Smooth muscle cell (in vitro differentiated cells): ENCODE measurements at regions not wholly inside any gene's neighbourhood (a gene's known extent, or its start where the extent isn't known, plus 50 kb on each side); places are given as distances from the start of the nearest gene placed in this dataset.

Experiments used
- DNase-seq: peaks from one replicate; lab custom pipeline; 2025; ENCODE audit not compliant: unreplicated experiment; lab: John Stamatoyannopoulos, UW
- H2AFZ ChIP-seq: fragments of 200-600 bp; sonication (generic); 2 replicates; pipeline ENCODE4 v1.6.0; 2016; ENCODE audit warnings: antibody characterized with exemption, low read depth, mild to moderate bottlenecking
- H3F3A ChIP-seq: fragments of 200-600 bp; sonication (generic); 2 replicates; pipeline ENCODE4 v1.6.0; 2017; ENCODE audit warnings: antibody characterized with exemption, low read depth
- H3K27ac ChIP-seq: fragments of 200-600 bp; sonication (generic); 2 replicates; pipeline ENCODE4 v1.5.1; 2016; ENCODE audit warnings: low read depth, mild to moderate bottlenecking
- H3K27me3 ChIP-seq: fragments of 200-600 bp; sonication (generic); 2 replicates; pipeline ENCODE4 v1.6.1; 2016; ENCODE audit warnings: low read depth, mild to moderate bottlenecking
- H3K36me3 ChIP-seq: fragments of 200-600 bp; sonication (generic); 2 replicates; pipeline ENCODE4 v1.5.1; 2016; ENCODE audit warnings: low read depth
- H3K4me1 ChIP-seq: fragments of 200-600 bp; sonication (generic); 2 replicates; pipeline ENCODE4 v1.5.1; 2016; ENCODE audit warnings: low read depth
- H3K4me2 ChIP-seq: fragments of 200-600 bp; sonication (generic); 2 replicates; pipeline ENCODE4 v1.6.0; 2016; ENCODE audit warnings: mild to moderate bottlenecking
- H3K4me3 ChIP-seq: fragments of 200-600 bp; sonication (generic); 2 replicates; pipeline ENCODE4 v1.5.1; 2016; ENCODE audit warnings: mild to moderate bottlenecking
- H3K79me2 ChIP-seq: fragments of 200-600 bp; sonication (generic); 2 replicates; pipeline ENCODE4 v1.6.0; 2016; ENCODE audit warnings: low read depth, mild to moderate bottlenecking
- H3K9ac ChIP-seq: fragments of 200-600 bp; sonication (generic); 2 replicates; pipeline ENCODE4 v1.6.0; 2016; ENCODE audit warnings: low read depth
- H3K9me3 ChIP-seq: fragments of 200-600 bp; sonication (generic); replicated peaks from 2 replicates; pipeline ENCODE4 v1.5.1; 2016; ENCODE audit warnings: low read depth
- H4K20me1 ChIP-seq: fragments of 200-600 bp; sonication (generic); 2 replicates; pipeline ENCODE4 v1.6.0; 2016; ENCODE audit warnings: low read depth
- WGBS: methylation state at CpG from one replicate; pipeline ENCODE4 v1.1.7; 2016; ENCODE audit warnings: low lambda C conversion rate; 5-methylcytosine and 5-hydroxymethylcytosine counted together
- TF ChIP-seq, protein P1 (sequence below): fragments of 200-600 bp; sonication (generic); IDR thresholded peaks from 2 replicates; pipeline ENCODE4 v1.5.1; 2017; ENCODE audit warnings: borderline replicate concordance, mild to moderate bottlenecking, antibody characterized with exemption; ENCODE audit not compliant: insufficient read depth, poor library complexity, severe bottlenecking

DNA sequence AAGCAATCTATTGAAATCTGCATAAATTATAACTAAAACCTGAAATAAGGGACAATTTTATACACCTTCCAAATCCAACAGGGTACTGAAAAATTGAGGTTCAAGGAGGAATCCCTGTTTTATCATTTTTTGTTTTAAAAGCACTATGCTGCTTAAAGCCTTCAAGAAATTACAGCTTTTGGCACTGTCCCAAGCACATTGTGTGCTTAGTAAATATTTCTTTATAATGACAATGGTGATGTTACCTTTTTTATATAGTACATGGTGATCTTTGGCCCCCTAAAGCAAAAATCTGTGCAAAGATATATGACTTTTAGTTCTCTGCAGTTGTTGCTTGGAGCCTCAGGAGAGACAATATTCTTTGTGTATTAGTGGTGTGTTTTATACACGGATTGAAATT lies 71.6 kb upstream of the EFEMP1 start:
- Histone ChIP-seq H3K27ac (no peak overlapping the region), H2AFZ (no peak overlapping the region), H3K9ac (no peak overlapping the region), H3K4me3 (no peak overlapping the region), H3K4me1 (peaks cover 7% of the 10 kb centered on the region), H3F3A (no peaks in the 10 kb centered on the region), H3K36me3 (no peaks in the 10 kb centered on the region), H3K27me3 (no peaks in the 10 kb centered on the region), H3K9me3 (no peaks in the 10 kb centered on the region), H4K20me1 (no peaks in the 10 kb centered on the region), H3K79me2 (no peaks in the 10 kb centered on the region), H3K4me2 (no peak overlapping the region)
- 96% methylated on average over 1 of the region's 1 CpG for WGBS
- no peak for DNase-seq
- TF ChIP-seq, protein P1, sequence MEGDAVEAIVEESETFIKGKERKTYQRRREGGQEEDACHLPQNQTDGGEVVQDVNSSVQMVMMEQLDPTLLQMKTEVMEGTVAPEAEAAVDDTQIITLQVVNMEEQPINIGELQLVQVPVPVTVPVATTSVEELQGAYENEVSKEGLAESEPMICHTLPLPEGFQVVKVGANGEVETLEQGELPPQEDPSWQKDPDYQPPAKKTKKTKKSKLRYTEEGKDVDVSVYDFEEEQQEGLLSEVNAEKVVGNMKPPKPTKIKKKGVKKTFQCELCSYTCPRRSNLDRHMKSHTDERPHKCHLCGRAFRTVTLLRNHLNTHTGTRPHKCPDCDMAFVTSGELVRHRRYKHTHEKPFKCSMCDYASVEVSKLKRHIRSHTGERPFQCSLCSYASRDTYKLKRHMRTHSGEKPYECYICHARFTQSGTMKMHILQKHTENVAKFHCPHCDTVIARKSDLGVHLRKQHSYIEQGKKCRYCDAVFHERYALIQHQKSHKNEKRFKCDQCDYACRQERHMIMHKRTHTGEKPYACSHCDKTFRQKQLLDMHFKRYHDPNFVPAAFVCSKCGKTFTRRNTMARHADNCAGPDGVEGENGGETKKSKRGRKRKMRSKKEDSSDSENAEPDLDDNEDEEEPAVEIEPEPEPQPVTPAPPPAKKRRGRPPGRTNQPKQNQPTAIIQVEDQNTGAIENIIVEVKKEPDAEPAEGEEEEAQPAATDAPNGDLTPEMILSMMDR, result no peak

- no peaks in the 10 kb centered on the region for H4K20me1 ChIP-seq
- no peaks in the 10 kb centered on the region for H3K9me3 ChIP-seq
- WGBS, result 100% methylated on average over 2 of the region's 2 CpGs
- TF ChIP-seq, protein P1, result no peak
- no peaks in the 10 kb centered on the region for H3K36me3 ChIP-seq
- H2AFZ ChIP-seq, result no peak overlapping the region
- no peaks in the 10 kb centered on the region for H3K79me2 ChIP-seq
- no peak overlapping the region for H3K4me3 ChIP-seq
- DNase-seq, result no peak
- no peak overlapping the region for H3K27ac ChIP-seq
- no peaks in the 10 kb centered on the region for H3F3A ChIP-seq
- H3K4me2 ChIP-seq, result no peak overlapping the region
- peaks cover 7% of the 10 kb centered on the region for H3K4me1 ChIP-seq
- no peak overlapping the region for H3K9ac ChIP-seq
- H3K27me3 ChIP-seq, result no peaks in the 10 kb centered on the region
These were observed 72.3 kb upstream of the EFEMP1 start for GRCh38 chr2:55995902-55996301.

DNA sequence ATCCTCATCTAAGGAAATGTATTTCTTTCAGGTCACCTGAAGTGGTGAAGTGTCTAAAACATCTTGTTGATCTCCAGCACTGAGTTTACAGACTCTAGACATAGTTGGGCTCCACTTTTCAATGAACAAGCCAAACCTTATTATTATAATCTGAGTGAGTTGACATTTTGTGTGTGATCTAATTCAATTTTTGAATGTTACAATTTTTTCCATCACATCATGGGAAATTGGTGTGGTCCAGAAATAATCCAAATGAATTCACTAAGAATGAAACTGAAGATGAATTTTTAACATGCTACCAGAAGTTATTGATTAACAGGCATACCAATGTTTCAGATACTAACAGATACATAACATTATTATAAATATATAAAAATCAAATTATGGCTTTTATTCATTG lies 75.6 kb upstream of the EFEMP1 start:
- Histone ChIP-seq H3K9me3 (no peaks in the 10 kb centered on the region), H3K4me3 (no peak overlapping the region), H3K9ac (no peak overlapping the region), H3F3A (no peaks in the 10 kb centered on the region), H3K79me2 (no peaks in the 10 kb centered on the region), H3K4me1 (no peaks in the 10 kb centered on the region), H4K20me1 (no peaks in the 10 kb centered on the region), H3K27ac (no peak overlapping the region), H3K36me3 (no peaks in the 10 kb centered on the region), H2AFZ (no peak overlapping the region), H3K27me3 (no peaks in the 10 kb centered on the region), H3K4me2 (no peak overlapping the region)
- no peak for DNase-seq
- TF ChIP-seq, protein P1, result no peak

- Histone ChIP-seq H3K9ac (no peak overlapping the region), H3K36me3 (no peaks in the 10 kb centered on the region), H3F3A (no peaks in the 10 kb centered on the region), H3K4me1 (no peaks in the 10 kb centered on the region), H2AFZ (no peak overlapping the region), H3K4me2 (no peak overlapping the region), H3K27ac (no peak overlapping the region), H4K20me1 (no peaks in the 10 kb centered on the region), H3K79me2 (no peaks in the 10 kb centered on the region), H3K27me3 (no peaks in the 10 kb centered on the region), H3K9me3 (no peaks in the 10 kb centered on the region), H3K4me3 (no peak overlapping the region)
- 62% methylated on average over 2 of the region's 2 CpGs for WGBS
- no peak for DNase-seq
- TF ChIP-seq, protein P1, result no peak
These were observed 76.2 kb upstream of the EFEMP1 start for GRCh38 chr2:55999790-56000189.
